ENCODE measurements at regions not wholly inside any gene's neighbourhood (a gene's known extent, or its start where the extent isn't known, plus 50 kb on each side); places are given as distances from the start of the nearest gene placed in this dataset.

DNA sequence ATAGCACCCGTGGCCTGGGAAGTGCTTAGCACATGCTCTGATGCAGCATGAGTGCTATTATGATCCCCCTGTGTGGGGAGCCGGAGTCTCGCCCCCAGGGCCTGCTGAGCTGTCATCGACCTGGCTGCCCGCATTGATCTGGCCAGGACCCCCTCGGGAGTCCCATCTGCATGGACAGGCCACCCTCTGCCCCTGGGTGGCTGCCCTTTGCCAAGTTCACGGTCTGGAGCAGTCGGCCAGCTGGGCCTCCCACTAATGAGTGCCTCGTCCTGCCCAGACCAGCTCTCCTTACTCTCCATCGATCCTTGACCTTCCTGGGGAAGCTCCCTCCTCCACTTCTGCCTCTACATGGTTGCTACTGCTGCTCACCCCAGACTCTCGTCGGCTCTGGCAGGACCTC, 121.8 kb upstream of the RUNX3 start:
- no peak overlapping the region for H3K27ac Mint-ChIP-seq
- no peaks in the 10 kb centered on the region for H3K36me3 Mint-ChIP-seq (ENCODE audit: low read depth)
- ChIA-PET CTCF (no interaction called here), POLR2A (no interaction called here)
- no peak for DNase-seq
- peaks cover 63% of the 10 kb centered on the region for H3K27me3 Mint-ChIP-seq
- no peaks in the 10 kb centered on the region for H3K9me3 Mint-ChIP-seq
- no peaks in the 10 kb centered on the region for H3K4me1 Mint-ChIP-seq
- no peak overlapping the region for H3K4me3 Mint-ChIP-seq

DNA sequence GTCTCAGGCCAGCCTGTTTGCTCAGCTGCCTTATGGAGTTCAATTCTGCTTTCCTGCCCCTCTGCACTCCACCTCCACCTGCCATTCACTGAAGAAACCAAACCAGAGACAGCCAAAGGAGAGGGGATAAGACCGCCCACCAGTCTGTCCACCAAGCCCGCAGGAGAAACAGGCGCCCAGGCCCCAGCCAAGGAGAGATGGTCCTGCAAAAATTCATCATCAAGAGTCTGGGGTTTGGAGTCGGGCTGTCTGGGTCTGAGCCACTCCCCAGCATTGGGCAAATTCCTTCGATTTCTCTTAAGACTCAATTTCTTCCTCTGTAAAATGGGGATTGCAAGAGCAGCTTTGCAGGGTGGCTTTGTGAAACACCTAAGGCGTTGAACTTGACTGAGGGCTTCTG, 121.4 kb upstream of the RUNX3 start:
- ChIA-PET CTCF (no interaction called here), POLR2A (no interaction called here)
- no peak overlapping the region for H3K4me3 Mint-ChIP-seq
- no peaks in the 10 kb centered on the region for H3K36me3 Mint-ChIP-seq (ENCODE audit: low read depth)
- H3K4me1 Mint-ChIP-seq: no peaks in the 10 kb centered on the region
- H3K27me3 Mint-ChIP-seq: peaks cover 61% of the 10 kb centered on the region
- DNase-seq: no peak
- no peak overlapping the region for H3K27ac Mint-ChIP-seq
- H3K9me3 Mint-ChIP-seq: no peaks in the 10 kb centered on the region

DNA sequence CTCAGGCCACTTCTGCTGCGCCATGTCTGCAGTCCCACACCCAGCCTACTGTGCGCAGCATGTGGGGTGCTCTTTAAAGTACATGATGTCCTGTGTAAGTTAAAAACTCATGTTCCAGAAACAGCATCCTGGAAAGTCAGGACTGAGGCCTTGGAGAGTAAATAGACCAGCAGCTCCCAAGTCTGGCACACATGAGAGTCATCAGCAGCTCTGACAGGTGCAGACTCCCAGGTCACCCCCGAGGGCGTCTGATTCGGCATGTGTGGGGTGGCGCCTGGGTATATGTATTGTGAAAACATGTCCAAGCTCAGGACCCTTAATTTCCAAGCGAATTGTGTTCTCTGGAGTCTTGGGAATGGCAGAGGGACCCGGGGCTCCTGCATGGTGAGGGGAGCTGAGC, 120.1 kb upstream of the RUNX3 start:
- no peaks in the 10 kb centered on the region for H3K4me1 Mint-ChIP-seq
- no peak for DNase-seq
- POLR2A ChIA-PET: no interaction called here
- CTCF ChIA-PET: interaction anchor here (1.3 kb wide), 1 partner anchor 13 kb away, joined by 4 read pairs; no protein-coding TSS in a partner anchor
- no peaks in the 10 kb centered on the region for H3K9me3 Mint-ChIP-seq
- H3K27ac Mint-ChIP-seq: no peak overlapping the region
- H3K4me3 Mint-ChIP-seq: no peak overlapping the region
- no peaks in the 10 kb centered on the region for H3K36me3 Mint-ChIP-seq (ENCODE audit: low read depth)
- H3K27me3 Mint-ChIP-seq: peaks cover 52% of the 10 kb centered on the region

DNA sequence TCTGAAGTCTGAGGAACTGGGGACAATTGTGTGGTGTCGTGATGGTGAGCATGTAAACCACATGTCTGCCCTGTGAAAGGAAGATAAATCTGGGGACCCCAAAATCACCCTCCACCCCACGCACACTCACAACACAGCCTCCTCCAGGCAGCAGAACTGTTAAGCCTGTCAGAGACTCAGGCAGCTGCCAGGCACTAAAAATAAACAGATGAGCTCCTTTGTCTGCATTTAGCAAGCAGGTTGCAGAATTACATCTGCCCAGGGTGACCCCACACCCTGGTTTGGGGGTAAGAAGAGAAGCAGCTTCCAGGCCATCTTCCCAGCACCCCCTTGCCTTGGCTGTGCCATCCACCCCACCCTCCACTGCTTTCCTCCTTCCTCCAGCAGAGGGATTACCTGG, 119.1 kb upstream of the RUNX3 start:
- POLR2A ChIA-PET: interaction anchor here (1.2 kb wide), 1 partner anchor 11 kb away, joined by 3 read pairs; no protein-coding TSS in a partner anchor
- H3K27ac Mint-ChIP-seq: no peak overlapping the region
- no peaks in the 10 kb centered on the region for H3K36me3 Mint-ChIP-seq (ENCODE audit: low read depth)
- H3K9me3 Mint-ChIP-seq: no peaks in the 10 kb centered on the region
- H3K4me1 Mint-ChIP-seq: no peaks in the 10 kb centered on the region
- H3K27me3 Mint-ChIP-seq: peaks cover 47% of the 10 kb centered on the region
- CTCF ChIA-PET: interaction anchor here (0.7 to 1.3 kb wide), 2 partner anchors 12 kb away, joined by 4 read pairs; no protein-coding TSS in a partner anchor
- H3K4me3 Mint-ChIP-seq: no peak overlapping the region
- no peak for DNase-seq

DNA sequence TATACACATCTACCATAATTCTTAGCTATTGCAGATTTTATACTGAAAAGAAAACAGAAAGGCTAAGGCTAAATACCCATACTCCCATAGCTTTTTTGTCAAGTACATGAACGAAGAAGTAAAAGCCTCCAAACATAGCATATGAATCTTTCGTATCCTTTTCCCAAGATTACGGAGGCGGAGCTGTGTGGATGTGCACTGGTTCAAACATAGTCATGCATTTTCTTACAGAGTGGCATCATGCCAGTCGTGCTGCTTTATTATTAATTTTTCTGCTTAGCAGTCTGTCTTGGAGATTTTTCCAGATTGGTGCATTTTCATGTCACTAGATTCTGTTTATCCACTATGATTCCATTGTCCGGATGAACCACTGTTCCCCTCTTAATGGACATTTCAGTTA, 118.7 kb upstream of the RUNX3 start:
- Mint-ChIP-seq H3K4me3 (no peak overlapping the region), H3K36me3 (ENCODE audit: low read depth) (no peaks in the 10 kb centered on the region), H3K27me3 (peaks cover 48% of the 10 kb centered on the region), H3K4me1 (no peaks in the 10 kb centered on the region), H3K9me3 (no peaks in the 10 kb centered on the region), H3K27ac (no peak overlapping the region)
- no peak for DNase-seq
- ChIA-PET CTCF (interaction anchor here (0.6 to 0.7 kb wide), 2 partner anchors 12 to 40 kb away, joined by 4 read pairs; no protein-coding TSS in a partner anchor), POLR2A (interaction anchor here (1.2 kb wide), 1 partner anchor 10 kb away, joined by 3 read pairs; no protein-coding TSS in a partner anchor)

DNA sequence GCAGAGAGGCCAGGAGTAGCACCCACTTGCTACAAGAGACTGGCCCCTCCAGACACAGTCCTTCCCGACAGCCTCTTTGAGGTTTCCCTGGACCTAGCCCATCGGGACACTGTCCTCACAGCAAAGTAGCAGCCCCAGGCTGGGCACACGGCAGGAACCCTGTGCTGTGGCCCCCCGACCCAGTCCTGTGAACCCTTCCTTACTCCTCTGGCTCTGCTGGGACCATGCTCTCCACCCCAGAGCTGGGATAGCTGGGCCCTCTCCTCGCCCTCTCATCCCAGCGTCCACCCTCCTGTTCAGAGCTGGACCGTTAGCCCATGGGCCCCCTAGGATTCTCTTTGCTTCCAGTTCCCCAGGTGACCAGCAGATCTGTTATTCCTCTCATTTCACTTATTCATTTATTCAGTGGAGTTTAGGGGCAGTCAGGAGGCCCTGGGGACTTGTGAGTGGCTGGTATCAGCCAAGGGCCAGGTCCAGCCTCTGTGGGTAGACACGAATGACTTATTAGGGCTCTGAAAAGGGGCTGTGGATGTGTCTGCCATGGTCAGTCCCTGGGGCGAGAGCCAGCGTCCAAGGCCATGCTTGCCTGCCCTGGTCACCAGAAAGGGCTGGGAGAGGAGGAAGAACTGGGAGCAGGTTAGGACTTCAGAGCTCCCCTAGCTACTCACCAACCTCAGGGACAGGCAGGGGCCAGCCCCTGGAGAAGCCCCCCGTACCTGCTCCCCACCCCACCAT, 117.6 kb upstream of the RUNX3 start:
- Mint-ChIP-seq H3K27ac (no peak overlapping the region), H3K4me3 (no peak overlapping the region), H3K9me3 (no peaks in the 10 kb centered on the region), H3K4me1 (no peaks in the 10 kb centered on the region), H3K27me3 (peaks cover 43% of the 10 kb centered on the region), H3K36me3 (ENCODE audit: low read depth) (no peaks in the 10 kb centered on the region)
- ChIA-PET POLR2A (no interaction called here), CTCF (no interaction called here)
- no peak for DNase-seq

DNA sequence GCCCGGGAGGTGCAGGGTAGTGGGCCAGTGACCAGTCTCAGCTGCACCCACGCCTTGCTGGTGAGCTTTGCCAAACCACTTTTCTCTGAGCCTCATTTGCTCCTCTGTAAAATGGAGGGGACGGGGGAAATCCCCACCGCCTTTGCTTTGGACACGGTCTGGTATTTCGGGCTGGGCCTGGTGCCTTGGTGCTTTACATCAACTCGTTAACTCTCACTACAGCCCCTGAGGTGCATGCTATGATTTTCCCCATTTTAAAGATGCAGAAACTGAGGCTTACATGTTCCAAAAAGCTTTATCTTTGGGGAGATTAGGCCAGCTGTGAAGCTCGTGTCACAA, 116.1 kb upstream of the RUNX3 start:
- peaks cover 41% of the 10 kb centered on the region for H3K27me3 Mint-ChIP-seq
- no peaks in the 10 kb centered on the region for H3K9me3 Mint-ChIP-seq
- ChIA-PET POLR2A (interaction anchor here (0.5 to 1.2 kb wide), 2 partner anchors 52 to 94 kb away, joined by 3 read pairs; no protein-coding TSS in a partner anchor), CTCF (interaction anchor here (0.9 to 1.9 kb wide), 2 partner anchors 9 to 55 kb away, joined by 3 to 5 read pairs; no protein-coding TSS in a partner anchor)
- H3K4me1 Mint-ChIP-seq: no peaks in the 10 kb centered on the region
- H3K27ac Mint-ChIP-seq: no peak overlapping the region
- no peak for DNase-seq
- H3K4me3 Mint-ChIP-seq: no peak overlapping the region
- no peaks in the 10 kb centered on the region for H3K36me3 Mint-ChIP-seq (ENCODE audit: low read depth)

DNA sequence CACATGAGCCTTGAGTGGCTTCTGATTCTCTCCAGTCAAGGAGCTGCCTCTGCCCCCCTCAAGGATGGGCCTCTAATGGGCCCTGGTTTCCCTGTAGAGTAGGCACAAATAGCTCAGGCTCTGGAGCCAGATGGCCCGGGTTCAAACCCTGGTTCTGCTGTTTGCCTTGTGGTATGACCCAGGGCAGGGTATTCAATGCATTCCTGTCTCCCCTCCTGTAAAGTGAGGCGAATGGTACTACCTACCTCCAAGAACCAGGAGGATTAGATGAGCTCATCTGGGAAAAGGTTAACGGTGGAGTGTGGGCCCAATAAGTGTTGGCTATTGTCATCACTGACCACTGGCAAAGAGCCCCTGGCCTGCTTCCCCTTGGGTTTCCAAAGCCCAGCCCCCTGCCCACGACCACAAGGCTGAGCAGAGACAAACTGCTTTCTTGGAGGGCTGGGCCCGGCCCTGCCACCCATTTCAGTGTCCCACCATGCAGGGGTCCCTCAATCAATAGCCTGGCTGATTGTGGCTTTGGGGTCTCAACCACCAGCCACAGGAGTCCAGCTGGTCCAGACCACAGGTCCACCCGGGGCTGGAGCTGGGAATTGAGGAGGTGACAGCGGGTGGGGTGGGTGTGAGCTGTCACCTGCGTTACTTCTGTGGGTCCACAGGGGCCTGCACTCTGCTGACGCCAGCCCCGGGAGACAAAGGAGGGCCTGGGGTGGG, 115.6 kb upstream of the RUNX3 start:
- H3K27me3 Mint-ChIP-seq: peaks cover 42% of the 10 kb centered on the region
- DNase-seq: no peak
- H3K4me3 Mint-ChIP-seq: no peak overlapping the region
- ChIA-PET CTCF (interaction anchor here (0.9 to 1.9 kb wide), 2 partner anchors 9 to 56 kb away, joined by 3 to 5 read pairs; no protein-coding TSS in a partner anchor), POLR2A (interaction anchor here (0.5 to 1.2 kb wide), 2 partner anchors 53 to 94 kb away, joined by 3 read pairs; no protein-coding TSS in a partner anchor)
- no peaks in the 10 kb centered on the region for H3K4me1 Mint-ChIP-seq
- H3K36me3 Mint-ChIP-seq (ENCODE audit: low read depth): no peaks in the 10 kb centered on the region
- no peaks in the 10 kb centered on the region for H3K9me3 Mint-ChIP-seq
- no peak overlapping the region for H3K27ac Mint-ChIP-seq

DNA sequence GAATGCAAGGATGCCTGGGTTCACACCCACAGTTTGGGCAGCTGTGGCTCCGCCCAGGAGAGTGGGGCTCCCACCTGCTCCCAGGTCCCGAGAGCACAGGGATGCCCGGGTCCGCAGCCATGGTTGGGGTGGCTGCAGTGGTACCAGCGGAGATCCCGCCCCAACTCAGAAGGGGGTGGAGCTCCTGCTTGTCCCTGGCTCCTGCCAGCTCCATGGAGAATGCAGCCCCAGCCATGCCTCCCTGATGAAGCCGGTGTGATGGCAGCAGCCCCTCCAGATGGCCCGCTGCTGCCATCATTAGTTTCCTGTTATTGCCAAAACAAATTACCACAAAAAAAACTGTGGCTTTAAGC, 113.1 kb upstream of the RUNX3 start:
- Mint-ChIP-seq H3K4me1 (peaks cover 5% of the 10 kb centered on the region), H3K27me3 (peaks cover 38% of the 10 kb centered on the region), H3K9me3 (no peaks in the 10 kb centered on the region), H3K36me3 (ENCODE audit: low read depth) (no peaks in the 10 kb centered on the region), H3K27ac (no peak overlapping the region), H3K4me3 (no peak overlapping the region)
- ChIA-PET POLR2A (interaction anchor here (1.3 kb wide), 1 partner anchor 92 kb away, joined by 3 read pairs; no protein-coding TSS in a partner anchor), CTCF (interaction anchor here (1.2 to 1.5 kb wide), 2 partner anchors 113 to 118 kb away, joined by 3 to 4 read pairs; partner anchors contain the start of gene RUNX3)
- no peak for DNase-seq

DNA sequence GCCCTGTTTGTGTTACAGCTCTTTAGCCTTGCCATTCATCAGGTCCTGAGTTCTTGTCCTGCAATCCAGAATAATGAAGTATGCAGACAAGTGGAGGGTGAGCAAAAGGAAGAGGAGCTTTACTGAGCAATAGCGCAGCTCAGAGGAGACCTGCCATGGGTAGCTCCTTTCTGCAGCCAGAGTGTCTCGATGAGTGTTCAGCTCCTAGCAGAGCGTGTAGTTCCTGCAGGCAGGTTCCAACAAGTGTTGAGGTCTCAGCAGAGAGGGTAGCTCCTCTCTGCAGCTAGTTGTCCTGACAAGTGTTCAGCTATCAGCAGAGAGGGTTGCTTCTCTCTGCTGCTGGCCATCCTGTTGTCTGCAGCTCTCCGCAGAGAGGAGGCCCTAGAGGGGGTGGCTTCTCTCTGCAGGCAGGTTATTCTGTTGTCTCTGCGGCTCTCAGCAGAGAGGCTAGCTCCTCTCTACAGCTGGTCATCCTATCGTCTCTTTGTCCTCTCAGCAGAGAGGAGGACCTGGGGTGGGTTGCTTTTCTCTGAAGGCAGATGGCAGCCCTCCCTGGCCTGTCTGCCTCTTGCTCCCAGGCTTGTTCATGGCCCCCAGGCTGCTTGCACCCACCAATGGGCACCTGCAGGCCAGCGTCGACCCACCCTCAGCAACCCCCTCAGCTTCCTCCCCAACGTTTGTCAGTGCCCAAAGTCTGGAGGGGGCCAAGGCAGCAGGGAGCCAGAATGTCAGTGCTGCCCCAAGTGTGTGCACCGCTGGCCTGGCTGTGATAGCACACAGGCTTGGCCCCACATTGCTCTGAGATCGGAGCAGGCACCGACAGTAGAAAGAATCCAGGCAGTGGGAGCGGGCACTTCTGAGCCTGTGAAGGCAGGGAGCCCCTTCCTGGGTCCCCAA, 112.5 kb upstream of the RUNX3 start:
- CTCF ChIA-PET: interaction anchor here (0.9 to 1.5 kb wide), 5 partner anchors 14 to 194 kb away, joined by 3 to 6 read pairs (median 4); partner anchors contain the start of gene RUNX3
- Mint-ChIP-seq H3K4me1 (peaks cover 8% of the 10 kb centered on the region), H3K27me3 (peaks cover 34% of the 10 kb centered on the region), H3K9me3 (no peaks in the 10 kb centered on the region), H3K27ac (no peak overlapping the region), H3K4me3 (no peak overlapping the region), H3K36me3 (ENCODE audit: low read depth) (no peaks in the 10 kb centered on the region)
- POLR2A ChIA-PET: interaction anchor here (0.7 to 1.2 kb wide), 2 partner anchors 56 to 908 kb away, joined by 3 read pairs; no protein-coding TSS in a partner anchor
- no peak for DNase-seq

DNA sequence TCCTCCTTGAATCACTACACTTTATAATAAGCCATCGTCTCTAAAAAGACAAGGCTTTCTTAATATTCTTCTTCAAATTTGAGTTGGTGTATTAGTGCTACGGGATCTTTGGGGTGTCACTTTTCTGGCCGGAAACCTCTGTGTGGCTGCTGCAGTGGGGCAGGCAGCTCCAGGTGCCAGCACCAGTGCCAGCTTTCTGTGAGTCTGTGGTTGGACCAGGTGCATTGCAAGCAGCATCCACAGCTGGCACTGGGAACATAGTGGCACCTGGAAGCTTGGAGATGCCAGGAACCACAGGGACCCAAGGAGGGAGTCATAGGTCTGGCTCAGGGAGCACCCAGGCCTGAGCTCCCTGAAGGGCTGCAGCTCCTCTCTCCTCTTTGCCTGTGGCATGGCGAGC, 111.8 kb upstream of the RUNX3 start:
- Mint-ChIP-seq H3K27me3 (peaks cover 32% of the 10 kb centered on the region), H3K4me1 (peaks cover 8% of the 10 kb centered on the region), H3K36me3 (ENCODE audit: low read depth) (no peaks in the 10 kb centered on the region), H3K4me3 (no peak overlapping the region), H3K27ac (no peak overlapping the region), H3K9me3 (no peaks in the 10 kb centered on the region)
- no peak for DNase-seq
- CTCF ChIA-PET: interaction anchor here (0.9 to 1.5 kb wide), 5 partner anchors 13 to 194 kb away, joined by 3 to 6 read pairs (median 4); partner anchors contain the start of gene RUNX3
- POLR2A ChIA-PET: interaction anchor here (0.7 to 1.2 kb wide), 2 partner anchors 57 to 908 kb away, joined by 3 read pairs; no protein-coding TSS in a partner anchor

DNA sequence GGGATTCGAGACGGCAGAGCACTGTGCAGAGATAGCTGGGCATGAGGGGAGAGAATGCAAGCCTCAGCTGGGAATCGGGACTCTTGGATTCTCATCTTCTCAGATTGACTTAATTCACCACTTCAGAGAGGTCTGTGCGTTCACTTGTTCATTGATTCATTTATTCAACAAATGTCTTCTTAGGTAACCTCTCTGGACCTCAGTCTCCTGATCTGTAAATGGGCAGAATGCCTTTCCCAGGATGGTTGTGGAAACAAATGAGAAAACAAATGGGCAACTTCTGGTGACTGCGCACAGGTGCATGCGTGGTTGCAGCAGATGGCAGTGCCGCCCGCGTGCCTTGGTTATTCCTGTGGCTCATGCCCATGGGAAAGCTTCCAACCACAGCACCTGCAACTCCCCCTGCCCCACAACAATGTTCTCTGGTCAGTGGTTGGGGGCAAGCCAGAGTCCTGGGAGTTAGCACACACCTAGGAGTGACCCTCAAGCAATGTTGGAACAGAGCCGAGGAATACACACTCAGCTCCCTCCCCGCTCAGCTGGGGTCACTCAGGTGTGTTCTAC, 110.1 kb upstream of the RUNX3 start:
- H3K4me1 Mint-ChIP-seq: peaks cover 8% of the 10 kb centered on the region
- H3K4me3 Mint-ChIP-seq: no peak overlapping the region
- H3K27me3 Mint-ChIP-seq: peaks cover 31% of the 10 kb centered on the region
- H3K9me3 Mint-ChIP-seq: no peaks in the 10 kb centered on the region
- no peak overlapping the region for H3K27ac Mint-ChIP-seq
- no peak for DNase-seq
- POLR2A ChIA-PET: interaction anchor here (0.7 kb wide), 1 partner anchor 60 kb away, joined by 3 read pairs; no protein-coding TSS in a partner anchor
- H3K36me3 Mint-ChIP-seq (ENCODE audit: low read depth): peaks cover 2% of the 10 kb centered on the region
- CTCF ChIA-PET: interaction anchor here (0.7 to 1.8 kb wide), 3 partner anchors 62 to 192 kb away, joined by 3 to 6 read pairs (median 3); no protein-coding TSS in a partner anchor
